ENCODE measurements at regions not wholly inside any gene's neighbourhood (a gene's known extent, or its start where the extent isn't known, plus 50 kb on each side); places are given as distances from the start of the nearest gene placed in this dataset.

DNA sequence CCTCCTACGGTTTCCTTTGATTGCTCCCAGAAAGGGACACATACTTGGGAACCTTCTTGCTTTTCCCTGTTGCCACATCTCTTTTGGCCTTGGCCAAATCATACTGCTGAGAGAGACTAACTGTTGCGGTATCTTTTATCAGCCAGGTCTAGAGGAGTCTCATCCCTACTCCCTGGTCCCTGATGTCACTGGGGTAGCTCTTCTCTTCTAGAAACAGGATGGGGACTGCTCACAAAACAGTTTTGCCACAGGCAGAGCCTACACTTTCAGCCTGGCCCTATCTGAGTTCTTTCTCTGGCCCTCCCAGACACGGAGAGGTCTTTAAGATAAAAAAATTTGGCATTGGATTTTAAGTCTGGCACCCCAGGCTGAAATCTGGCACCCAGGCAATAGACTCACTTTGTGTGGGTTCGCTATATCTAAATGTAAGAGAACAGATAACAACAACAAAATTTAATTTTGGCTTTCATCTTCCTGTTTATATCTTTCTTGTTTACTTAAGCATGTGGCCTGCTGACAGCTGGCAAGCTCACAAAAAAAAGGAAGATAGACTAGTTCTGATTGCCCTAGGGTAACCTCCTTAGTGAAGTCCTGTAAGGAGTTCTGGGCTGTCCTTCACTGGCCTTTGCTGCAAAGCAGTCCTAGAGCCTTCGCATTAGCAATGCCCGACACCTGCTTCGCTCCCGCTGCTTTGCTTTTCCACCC, 228.3 kb upstream of the NPVF start:
- TF ChIP-seq, protein P1, sequence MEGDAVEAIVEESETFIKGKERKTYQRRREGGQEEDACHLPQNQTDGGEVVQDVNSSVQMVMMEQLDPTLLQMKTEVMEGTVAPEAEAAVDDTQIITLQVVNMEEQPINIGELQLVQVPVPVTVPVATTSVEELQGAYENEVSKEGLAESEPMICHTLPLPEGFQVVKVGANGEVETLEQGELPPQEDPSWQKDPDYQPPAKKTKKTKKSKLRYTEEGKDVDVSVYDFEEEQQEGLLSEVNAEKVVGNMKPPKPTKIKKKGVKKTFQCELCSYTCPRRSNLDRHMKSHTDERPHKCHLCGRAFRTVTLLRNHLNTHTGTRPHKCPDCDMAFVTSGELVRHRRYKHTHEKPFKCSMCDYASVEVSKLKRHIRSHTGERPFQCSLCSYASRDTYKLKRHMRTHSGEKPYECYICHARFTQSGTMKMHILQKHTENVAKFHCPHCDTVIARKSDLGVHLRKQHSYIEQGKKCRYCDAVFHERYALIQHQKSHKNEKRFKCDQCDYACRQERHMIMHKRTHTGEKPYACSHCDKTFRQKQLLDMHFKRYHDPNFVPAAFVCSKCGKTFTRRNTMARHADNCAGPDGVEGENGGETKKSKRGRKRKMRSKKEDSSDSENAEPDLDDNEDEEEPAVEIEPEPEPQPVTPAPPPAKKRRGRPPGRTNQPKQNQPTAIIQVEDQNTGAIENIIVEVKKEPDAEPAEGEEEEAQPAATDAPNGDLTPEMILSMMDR (conservative IDR thresholded peaks at IDR 0.05), result no peak
- TF ChIP-seq EZH2 (IDR thresholded peaks at IDR 0.05; ENCODE audit: low read depth), result no peak
